Mononuclear cell (primary cell): ENCODE measurements at regions not wholly inside any gene's neighbourhood (a gene's known extent, or its start where the extent isn't known, plus 50 kb on each side); places are given as distances from the start of the nearest gene placed in this dataset.

ENCODE experiments used
- H3K27me3 ChIP-seq: 2 replicates; pipeline ENCODE4 v1.6.0; 2011; ENCODE audit warnings: low read length, control low read depth; ENCODE audit not compliant: insufficient read depth
- H3K4me1 ChIP-seq: 2 replicates; pipeline ENCODE4 v1.5.1; 2011; ENCODE audit warnings: mild to moderate bottlenecking, low read length, control low read depth; ENCODE audit not compliant: insufficient read depth
- H3K4me3 ChIP-seq: 2 replicates; pipeline ENCODE4 v1.5.1; 2011; ENCODE audit warnings: mild to moderate bottlenecking, low read length, moderate library complexity
- H3K9me3 ChIP-seq: 2 replicates; pipeline ENCODE4 v1.5.1; 2011; ENCODE audit warnings: low read depth, mild to moderate bottlenecking, control low read depth, low read length

- H3K4me1 ChIP-seq: no peaks in the 10 kb centered on the region
- no peaks in the 10 kb centered on the region for H3K9me3 ChIP-seq
- H3K4me3 ChIP-seq: no peak overlapping the region
- H3K27me3 ChIP-seq: no peaks in the 10 kb centered on the region
Observed at GRCh38 chr2:219947575-219947974, 320.1 kb downstream of the SLC4A3 start.

GRCh38 chr2:219949053-219949452 lies 321.6 kb downstream of the SLC4A3 start:
- Histone ChIP-seq H3K4me3 (no peak overlapping the region), H3K9me3 (no peaks in the 10 kb centered on the region), H3K27me3 (no peaks in the 10 kb centered on the region), H3K4me1 (no peaks in the 10 kb centered on the region)

DNA sequence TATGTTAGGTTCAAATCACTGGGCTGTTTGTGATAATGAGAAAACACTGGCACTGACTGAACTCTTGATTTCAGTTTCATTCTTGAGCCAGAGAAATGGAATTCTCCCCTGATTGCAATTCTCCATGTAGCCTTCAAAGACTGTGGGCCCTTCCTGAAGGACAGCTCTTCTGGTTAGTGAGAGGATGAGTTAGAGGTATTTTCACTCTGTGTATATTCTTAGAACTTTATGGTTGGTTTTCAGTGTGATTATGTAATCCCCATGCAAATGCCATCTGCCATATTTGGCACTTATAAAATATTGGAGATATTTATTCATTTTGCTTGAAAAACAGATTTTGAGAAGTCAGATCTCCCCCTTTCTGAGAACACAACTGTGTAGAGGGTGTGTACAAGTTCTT lies 323.7 kb downstream of the SLC4A3 start:
- Histone ChIP-seq H3K27me3 (no peaks in the 10 kb centered on the region), H3K9me3 (no peaks in the 10 kb centered on the region), H3K4me3 (no peak overlapping the region), H3K4me1 (no peaks in the 10 kb centered on the region)

DNA sequence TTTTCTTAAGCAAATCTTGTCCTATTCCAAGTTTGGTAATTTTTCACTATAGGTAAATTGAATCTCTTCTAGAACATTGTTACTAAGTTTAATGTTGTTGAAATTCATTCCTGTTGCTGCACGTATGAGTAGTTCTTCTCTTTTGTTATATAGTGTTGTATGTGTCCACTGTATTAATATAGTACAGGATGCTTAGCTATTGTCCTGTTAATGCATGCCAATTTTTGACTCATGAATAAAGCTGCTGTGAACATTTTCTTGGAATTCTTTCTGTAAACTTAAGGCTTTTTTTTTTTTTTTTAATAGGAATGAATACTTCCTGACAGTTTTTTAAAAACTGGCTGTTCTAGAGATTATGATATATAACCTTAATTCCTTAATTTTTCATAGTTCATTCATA lies 326.9 kb downstream of the SLC4A3 start:
- H3K4me3 ChIP-seq: no peak overlapping the region
- H3K27me3 ChIP-seq: no peaks in the 10 kb centered on the region

DNA sequence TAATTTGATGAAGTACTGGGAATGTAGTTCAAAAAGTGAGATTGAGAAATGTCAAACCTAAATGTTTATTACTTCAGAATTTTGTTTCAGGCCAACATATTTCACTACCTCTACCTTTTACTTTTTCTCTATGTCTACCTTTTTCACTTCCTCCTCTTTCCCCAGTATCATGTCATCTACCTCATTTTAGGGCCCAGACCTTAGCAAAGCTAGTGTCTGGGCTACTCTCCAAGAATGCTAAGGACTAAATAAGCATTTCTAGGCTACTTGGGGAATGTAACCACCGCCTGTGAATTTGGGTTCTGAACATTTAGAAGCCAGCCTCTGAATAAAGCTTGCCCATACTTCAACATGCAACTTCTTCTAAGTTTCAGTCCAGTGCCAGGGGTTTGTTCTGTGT lies 330.4 kb downstream of the SLC4A3 start:
- no peaks in the 10 kb centered on the region for H3K9me3 ChIP-seq
- no peak overlapping the region for H3K4me3 ChIP-seq
- H3K27me3 ChIP-seq: no peaks in the 10 kb centered on the region
- H3K4me1 ChIP-seq: no peaks in the 10 kb centered on the region

More for the DNA sequence above, 326.9 kb downstream of the SLC4A3 start:
- no peaks in the 10 kb centered on the region for H3K9me3 ChIP-seq
- no peaks in the 10 kb centered on the region for H3K4me1 ChIP-seq

GRCh38 chr2:219958941-219959340 lies 331.5 kb downstream of the SLC4A3 start:
- Histone ChIP-seq H3K4me1 (no peaks in the 10 kb centered on the region), H3K27me3 (no peaks in the 10 kb centered on the region), H3K4me3 (no peak overlapping the region), H3K9me3 (no peaks in the 10 kb centered on the region)

GRCh38 chr2:219959471-219959870 lies 332.0 kb downstream of the SLC4A3 start:
- Histone ChIP-seq H3K9me3 (no peaks in the 10 kb centered on the region), H3K27me3 (no peaks in the 10 kb centered on the region), H3K4me3 (no peak overlapping the region), H3K4me1 (no peaks in the 10 kb centered on the region)

DNA sequence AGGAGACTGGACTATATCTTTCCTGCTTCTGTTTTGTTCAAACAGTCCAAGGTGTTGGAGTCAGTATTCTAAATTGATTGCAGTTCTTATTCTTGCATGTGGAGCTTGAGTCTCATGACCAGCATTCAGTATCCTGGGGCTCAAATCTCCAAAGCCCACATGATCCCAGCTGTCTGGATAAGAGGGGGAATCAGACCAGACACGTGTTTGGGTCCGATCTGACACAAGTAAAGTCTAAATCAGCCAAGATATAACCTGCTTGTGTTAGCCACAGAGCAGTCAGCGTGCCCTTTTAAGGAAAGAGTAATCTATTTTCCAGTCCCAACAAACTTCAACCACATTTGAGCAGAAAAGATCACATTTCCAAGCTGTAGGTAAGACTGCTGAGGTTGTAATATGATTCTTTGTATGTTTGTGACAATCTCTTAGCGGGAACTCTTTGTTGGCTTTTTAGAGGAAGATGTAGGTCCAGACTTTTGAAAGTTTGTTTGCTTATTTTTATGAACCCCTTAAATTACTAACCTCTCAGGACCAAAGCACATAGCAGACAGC lies 334.6 kb downstream of the SLC4A3 start:
- Histone ChIP-seq H3K27me3 (no peaks in the 10 kb centered on the region), H3K4me1 (no peaks in the 10 kb centered on the region), H3K4me3 (no peak overlapping the region), H3K9me3 (no peaks in the 10 kb centered on the region)

- Histone ChIP-seq H3K4me3 (no peak overlapping the region), H3K9me3 (no peaks in the 10 kb centered on the region), H3K4me1 (no peaks in the 10 kb centered on the region), H3K27me3 (no peaks in the 10 kb centered on the region)
Observed at GRCh38 chr2:219962801-219963200, 335.4 kb downstream of the SLC4A3 start.

- Histone ChIP-seq H3K27me3 (no peaks in the 10 kb centered on the region), H3K4me3 (no peak overlapping the region), H3K4me1 (no peaks in the 10 kb centered on the region), H3K9me3 (no peaks in the 10 kb centered on the region)
Observed at GRCh38 chr2:219965287-219966194, 338.1 kb downstream of the SLC4A3 start.

- no peak overlapping the region for H3K4me3 ChIP-seq
- no peaks in the 10 kb centered on the region for H3K4me1 ChIP-seq
- no peaks in the 10 kb centered on the region for H3K27me3 ChIP-seq
- no peaks in the 10 kb centered on the region for H3K9me3 ChIP-seq
Observed at GRCh38 chr2:219967247-219968245, 340.1 kb downstream of the SLC4A3 start.

DNA sequence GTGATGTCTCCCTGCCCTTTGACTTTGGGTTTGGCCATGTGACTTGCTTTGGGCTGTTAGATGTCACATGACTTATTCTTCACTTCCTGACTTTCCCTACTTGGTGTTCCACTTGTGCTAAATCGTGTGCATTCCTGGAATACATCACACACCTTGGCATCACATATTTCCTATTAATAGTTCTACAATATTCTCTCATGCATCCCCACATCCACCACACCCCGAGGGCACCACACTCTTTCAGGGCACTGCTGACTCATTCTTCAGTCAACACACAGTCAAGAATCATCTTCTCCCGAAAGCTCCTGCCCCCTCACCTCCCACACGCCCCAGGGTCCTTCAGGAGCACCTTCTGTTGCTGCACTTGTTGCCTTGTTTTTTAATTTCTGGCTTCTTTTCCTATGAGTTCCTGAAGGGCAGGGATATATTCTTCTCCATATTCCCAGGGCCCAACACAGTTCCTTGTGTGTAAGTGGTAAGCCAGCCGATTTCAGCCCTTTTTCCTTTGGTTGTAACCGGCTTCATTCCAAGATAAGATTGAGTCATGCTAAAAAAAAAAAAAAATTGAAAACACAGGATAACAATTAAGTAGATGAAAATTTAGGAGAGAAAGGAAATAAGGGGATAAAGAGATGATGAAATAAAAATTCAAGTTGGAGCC lies 341.4 kb downstream of the SLC4A3 start:
- no peaks in the 10 kb centered on the region for H3K4me1 ChIP-seq
- H3K9me3 ChIP-seq: no peaks in the 10 kb centered on the region
- H3K27me3 ChIP-seq: no peaks in the 10 kb centered on the region

GRCh38 chr2:219969508-219969907 lies 342.1 kb downstream of the SLC4A3 start:
- H3K4me3 ChIP-seq: no peak overlapping the region
- no peaks in the 10 kb centered on the region for H3K9me3 ChIP-seq
- no peaks in the 10 kb centered on the region for H3K4me1 ChIP-seq
- H3K27me3 ChIP-seq: no peaks in the 10 kb centered on the region

More for the DNA sequence above, 341.4 kb downstream of the SLC4A3 start:
- no peak overlapping the region for H3K4me3 ChIP-seq

- no peaks in the 10 kb centered on the region for H3K9me3 ChIP-seq
- no peak overlapping the region for H3K4me3 ChIP-seq
- H3K4me1 ChIP-seq: no peaks in the 10 kb centered on the region
- H3K27me3 ChIP-seq: no peaks in the 10 kb centered on the region
Observed at GRCh38 chr2:219973136-219973535, 345.7 kb downstream of the SLC4A3 start.
